Adrenal gland (tissue), 9 donors: ENCODE measurements at regions not wholly inside any gene's neighbourhood (a gene's known extent, or its start where the extent isn't known, plus 50 kb on each side); places are given as distances from the start of the nearest gene placed in this dataset.

Experiments used
- DNase-seq, 7 donors: peaks; one replicate each; pipeline ENCODE4 v3.0.0-alpha.2; 2019 to 2020
- H3K27ac ChIP-seq, 5 donors: fragments of 200-600 bp; sonication (generic) in 4 of 5; 1 replicate in 3 of 5; 2 replicates in 2 of 5; pipeline versions ENCODE4 v1.5.1 to v1.8.0; 2016 to 2020; ENCODE audit warnings: mild to moderate bottlenecking in 1 of 5
- H3K27me3 ChIP-seq: fragments of 200-600 bp; 2 replicates; pipeline ENCODE4 v1.8.0; 2021
- H3K36me3 ChIP-seq, 2 donors: fragments of 200-600 bp; replicated peaks in 1 of 2; 1 replicate in 1 of 2; 2 replicates in 1 of 2; pipeline versions ENCODE4 v1.5.1 to v1.8.0; 2018 to 2022
- H3K4me1 ChIP-seq, 2 donors: fragments of 200-600 bp; replicated peaks in 1 of 2; 1 replicate in 1 of 2; 2 replicates in 1 of 2; pipeline versions ENCODE4 v1.5.1 to v1.8.0; 2018 to 2021
- H3K4me3 ChIP-seq, 4 donors: fragments of 200-600 bp; sonication (generic) in 3 of 4; one replicate each; pipeline ENCODE4 v1.5.1; 2016 to 2018
- H3K9me3 ChIP-seq, 3 donors: fragments of 200-600 bp; sonication (generic) in 1 of 3; replicated peaks in 1 of 3; 1 replicate in 2 of 3; 2 replicates in 1 of 3; pipeline versions ENCODE4 v1.5.1 to v1.8.0; 2016 to 2021
- CTCF ChIP-seq, 6 experiments: fragments of 450-650 bp in 4 of 6; fragments of 200-600 bp in 2 of 6; sonication (generic) in 1 of 6; IDR thresholded peaks; 1 replicate in 5 of 6; 2 replicates in 1 of 6; pipeline versions ENCODE4 v1.5.1 to v1.8.0; 2016 to 2021; ENCODE audit warnings: antibody characterized with exemption in 6 of 6, mild to moderate bottlenecking in 2 of 6, moderate library complexity in 1 of 6
- POLR2A ChIP-seq, 2 donors: fragments of 450-650 bp; IDR thresholded peaks; one replicate each; pipeline ENCODE4 v1.6.1; 2017; ENCODE audit warnings: antibody characterized with exemption in 2 of 2, mild to moderate bottlenecking in 2 of 2, moderate library complexity in 1 of 2
- WGBS, 4 donors: extraction: QIAGEN DNeasy Blood & Tissue Kit in 2 of 4; methylation state at CpG; one replicate each; pipeline versions ENCODE4 v1.1.5 to v1.1.7; 2013 to 2017; 5-methylcytosine and 5-hydroxymethylcytosine counted together
- intact Hi-C, 2 donors: fragments of 100-400 bp; cut with DNase I; formaldehyde crosslinking; loops; one replicate each; pipeline versions ENCODE4 v1.14.1 to v1.15.0; 2022 to 2023
- donor health status: healthy with polysubstance abuse.
- donor health status: Bipolar disorder and iron deficiency.
- donor health status: DM: yes; HTN: yes; CAD: no.
- donor health status: DM: no; HTN: no; CAD: no.
- donor health status: DM: no; HTN: no; CAD: no.

GRCh38 chr6:62615366-62616015 is 329.5 kb upstream of the KHDRBS2 start:
- WGBS, 4 donors, result 49 to 61% (median 53%) methylated on average over 4 of the region's 4 CpGs
- H3K9me3 ChIP-seq, result no peaks in the 10 kb centered on the region
- intact Hi-C loops, result no loop called here
- no peaks in the 10 kb centered on the region for H3K36me3 ChIP-seq
- H3K4me1 ChIP-seq, result no peaks in the 10 kb centered on the region
- no peaks in the 10 kb centered on the region for H3K27me3 ChIP-seq
- no peak overlapping the region for H3K4me3 ChIP-seq
- TF ChIP-seq CTCF (IDR thresholded peaks at IDR 0.05) (no peak), POLR2A (IDR thresholded peaks at IDR 0.05) (no peak)
- no peak for DNase-seq
- no peak overlapping the region for H3K27ac ChIP-seq

GRCh38 chr6:62614442-62614841 is 328.4 kb upstream of the KHDRBS2 start:
- Histone ChIP-seq H3K36me3 (no peaks in the 10 kb centered on the region), H3K27me3 (no peaks in the 10 kb centered on the region), H3K27ac (no peak overlapping the region), H3K9me3 (no peaks in the 10 kb centered on the region), H3K4me1 (no peaks in the 10 kb centered on the region), H3K4me3 (no peak overlapping the region)
- intact Hi-C loops, result no loop called here
- TF ChIP-seq POLR2A (IDR thresholded peaks at IDR 0.05) (no peak), CTCF (IDR thresholded peaks at IDR 0.05) (no peak)
- DNase-seq, result no peak

- Histone ChIP-seq H3K9me3 (no peaks in the 10 kb centered on the region), H3K4me3 (no peak overlapping the region), H3K36me3 (no peaks in the 10 kb centered on the region), H3K27me3 (no peaks in the 10 kb centered on the region), H3K4me1 (no peaks in the 10 kb centered on the region), H3K27ac (no peak overlapping the region)
- no peak for TF ChIP-seq CTCF (IDR thresholded peaks at IDR 0.05)
- no peak for TF ChIP-seq POLR2A (IDR thresholded peaks at IDR 0.05)
- intact Hi-C loops, result no loop called here
- WGBS, 4 donors, result 59 to 74% (median 64%) methylated on average over 2 to 3 of the region's 3 CpGs
- no peak for DNase-seq
Measured at GRCh38 chr6:62613928-62614327, 327.9 kb upstream of the KHDRBS2 start.

- TF ChIP-seq POLR2A (IDR thresholded peaks at IDR 0.05) (no peak), CTCF (IDR thresholded peaks at IDR 0.05) (no peak)
- Histone ChIP-seq H3K9me3 (no peaks in the 10 kb centered on the region), H3K4me1 (no peaks in the 10 kb centered on the region), H3K4me3 (no peak overlapping the region), H3K27ac (no peak overlapping the region), H3K27me3 (no peaks in the 10 kb centered on the region), H3K36me3 (no peaks in the 10 kb centered on the region)
- DNase-seq, result no peak
- intact Hi-C loops, result no loop called here
- 19 to 23% (median 22%) methylated on average over 3 of the region's 3 CpGs for WGBS, 4 donors
Measured at GRCh38 chr6:62612471-62612870, 326.4 kb upstream of the KHDRBS2 start.
